Osteoblast (primary cell): ENCODE measurements at regions not wholly inside any gene's neighbourhood (a gene's known extent, or its start where the extent isn't known, plus 50 kb on each side); places are given as distances from the start of the nearest gene placed in this dataset.
A peak's percentile ranks its signal among the peaks of the same experiment; 100 is the strongest.

Experiments used
- DNase-seq: peaks from one replicate; pipeline ENCODE4 v3.0.0; 2011; ENCODE audit warnings: low spot score, mixed read lengths; ENCODE audit not compliant: insufficient read length; ENCODE audit errors: missing footprints
- H2AFZ ChIP-seq: 2 replicates; pipeline ENCODE4 v1.6.0; 2011; ENCODE audit warnings: mild to moderate bottlenecking, low read length
- H3K27ac ChIP-seq: 2 replicates; pipeline ENCODE4 v1.5.1; 2011; ENCODE audit warnings: mild to moderate bottlenecking, low read depth, low read length, moderate library complexity
- H3K27me3 ChIP-seq: 2 replicates; pipeline ENCODE4 v1.6.0; 2012; ENCODE audit warnings: mild to moderate bottlenecking, control low read depth, inconsistent platforms, low read length, moderate library complexity; ENCODE audit not compliant: insufficient read depth
- H3K36me3 ChIP-seq: 2 replicates; pipeline ENCODE4 v1.5.1; 2011; ENCODE audit warnings: mild to moderate bottlenecking, low read length, control low read depth, moderate library complexity; ENCODE audit not compliant: insufficient read depth
- H3K4me1 ChIP-seq: 2 replicates; pipeline ENCODE4 v1.5.1; 2011; ENCODE audit warnings: mild to moderate bottlenecking, low read length, control low read depth, moderate library complexity; ENCODE audit not compliant: insufficient read depth
- H3K4me2 ChIP-seq: 2 replicates; pipeline ENCODE4 v1.6.0; 2011; ENCODE audit warnings: mild to moderate bottlenecking, low read length; ENCODE audit not compliant: insufficient read depth
- H3K4me3 ChIP-seq: fragments of 200-600 bp; sonication (generic); 3 replicates; pipeline ENCODE4 v1.5.1; 2012; ENCODE audit warnings: mild to moderate bottlenecking, low read length, inconsistent platforms; ENCODE audit not compliant: insufficient read depth
- H3K79me2 ChIP-seq: 2 replicates; pipeline ENCODE4 v1.6.0; 2012; ENCODE audit warnings: mild to moderate bottlenecking, low read length, control low read depth, inconsistent platforms; ENCODE audit not compliant: insufficient read depth
- H3K9me3 ChIP-seq: 2 replicates; pipeline ENCODE4 v1.5.1; 2011; ENCODE audit warnings: low read depth, low read length, control low read depth
- H4K20me1 ChIP-seq: 2 replicates; pipeline ENCODE4 v1.6.0; 2012; ENCODE audit warnings: mild to moderate bottlenecking, low read length, control low read depth; ENCODE audit not compliant: insufficient read depth
- TF ChIP-seq, protein P1 (sequence below): IDR thresholded peaks from 2 replicates; pipeline ENCODE4 v1.5.1; 2011; ENCODE audit warnings: mild to moderate bottlenecking, low read depth, low read length, moderate library complexity; ENCODE audit errors: extremely low read depth

DNA sequence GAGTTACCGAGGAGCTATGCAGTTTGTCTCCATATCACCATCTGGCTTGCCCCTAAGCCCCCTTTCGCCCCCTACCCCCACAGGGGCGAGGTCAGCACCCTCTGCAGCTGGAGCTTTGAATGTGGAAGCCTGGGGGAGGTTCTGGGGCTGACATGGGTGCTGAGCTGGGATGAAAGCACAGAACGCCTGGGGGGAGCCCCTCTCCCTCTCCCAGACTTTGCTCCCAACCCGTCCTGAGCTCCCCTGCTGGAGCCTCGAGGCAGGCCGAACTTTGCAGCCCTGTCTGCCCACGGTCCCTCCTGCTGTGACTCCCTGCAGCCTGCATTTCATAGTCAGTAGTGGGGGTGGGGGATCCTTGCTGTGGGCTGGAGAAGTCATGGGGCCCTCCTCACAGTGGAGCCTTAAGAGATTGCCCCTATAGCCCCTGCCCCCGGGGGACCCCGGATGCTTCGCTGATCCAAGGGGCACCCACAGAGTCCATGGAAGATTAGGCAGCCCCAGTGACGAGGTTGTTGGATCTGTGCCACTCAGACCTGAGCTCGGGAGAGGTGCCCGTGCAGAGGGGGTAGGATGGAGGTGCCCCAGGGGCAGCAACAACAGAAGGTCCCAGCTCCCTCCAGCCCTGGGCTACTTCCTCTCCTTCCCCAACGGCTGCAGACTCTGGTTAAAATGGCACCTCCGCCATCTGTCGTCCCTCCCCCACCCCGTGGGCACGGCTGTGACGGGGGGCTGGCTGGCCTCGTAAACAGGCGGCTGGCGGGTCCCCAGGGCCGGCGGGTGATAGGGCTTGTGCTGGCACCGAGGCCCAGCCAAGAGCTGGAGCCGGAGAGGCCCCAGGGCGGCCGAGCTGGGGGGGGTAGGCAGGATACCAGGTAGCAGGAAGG lies 162.0 kb downstream of the C9orf50 start:
- Histone ChIP-seq H3K27ac (no peak overlapping the region), H3K4me1 (peaks cover 30% of the 10 kb centered on the region), H3K79me2 (no peaks in the 10 kb centered on the region), H2AFZ (peak overlapping the region; percentile 61), H3K27me3 (no peaks in the 10 kb centered on the region), H3K4me2 (no peak overlapping the region), H4K20me1 (no peaks in the 10 kb centered on the region), H3K36me3 (no peaks in the 10 kb centered on the region), H3K9me3 (no peaks in the 10 kb centered on the region), H3K4me3 (no peak overlapping the region)
- DNase-seq: peak; percentile 90
- TF ChIP-seq, protein P1, sequence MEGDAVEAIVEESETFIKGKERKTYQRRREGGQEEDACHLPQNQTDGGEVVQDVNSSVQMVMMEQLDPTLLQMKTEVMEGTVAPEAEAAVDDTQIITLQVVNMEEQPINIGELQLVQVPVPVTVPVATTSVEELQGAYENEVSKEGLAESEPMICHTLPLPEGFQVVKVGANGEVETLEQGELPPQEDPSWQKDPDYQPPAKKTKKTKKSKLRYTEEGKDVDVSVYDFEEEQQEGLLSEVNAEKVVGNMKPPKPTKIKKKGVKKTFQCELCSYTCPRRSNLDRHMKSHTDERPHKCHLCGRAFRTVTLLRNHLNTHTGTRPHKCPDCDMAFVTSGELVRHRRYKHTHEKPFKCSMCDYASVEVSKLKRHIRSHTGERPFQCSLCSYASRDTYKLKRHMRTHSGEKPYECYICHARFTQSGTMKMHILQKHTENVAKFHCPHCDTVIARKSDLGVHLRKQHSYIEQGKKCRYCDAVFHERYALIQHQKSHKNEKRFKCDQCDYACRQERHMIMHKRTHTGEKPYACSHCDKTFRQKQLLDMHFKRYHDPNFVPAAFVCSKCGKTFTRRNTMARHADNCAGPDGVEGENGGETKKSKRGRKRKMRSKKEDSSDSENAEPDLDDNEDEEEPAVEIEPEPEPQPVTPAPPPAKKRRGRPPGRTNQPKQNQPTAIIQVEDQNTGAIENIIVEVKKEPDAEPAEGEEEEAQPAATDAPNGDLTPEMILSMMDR: no peak

- Histone ChIP-seq H2AFZ (peak overlapping the region; percentile 61), H3K27ac (peak overlapping the region; percentile 19), H3K79me2 (no peaks in the 10 kb centered on the region), H3K4me2 (no peak overlapping the region), H3K27me3 (no peaks in the 10 kb centered on the region), H3K9me3 (no peaks in the 10 kb centered on the region), H3K4me1 (peaks cover 30% of the 10 kb centered on the region), H3K36me3 (no peaks in the 10 kb centered on the region), H4K20me1 (no peaks in the 10 kb centered on the region), H3K4me3 (no peak overlapping the region)
- peak; percentile 94 for DNase-seq
- TF ChIP-seq, protein P1: no peak
These were observed 162.7 kb downstream of the C9orf50 start for GRCh38 chr9:129458155-129458661.

GRCh38 chr9:129457325-129457779 lies 163.5 kb downstream of the C9orf50 start:
- Histone ChIP-seq H2AFZ (no peak overlapping the region), H4K20me1 (no peaks in the 10 kb centered on the region), H3K4me2 (no peak overlapping the region), H3K27me3 (no peaks in the 10 kb centered on the region), H3K36me3 (no peaks in the 10 kb centered on the region), H3K9me3 (no peaks in the 10 kb centered on the region), H3K4me3 (no peak overlapping the region), H3K4me1 (peaks cover 30% of the 10 kb centered on the region), H3K27ac (no peak overlapping the region), H3K79me2 (no peaks in the 10 kb centered on the region)
- TF ChIP-seq, protein P1: no peak
- DNase-seq: no peak
